MCF 10A (cell line): ENCODE measurements at regions not wholly inside any gene's neighbourhood (a gene's known extent, or its start where the extent isn't known, plus 50 kb on each side); places are given as distances from the start of the nearest gene placed in this dataset.

Source experiments
- BruUV-seq: library from RNA; stranded (reverse); fragments of 400-500 nt; replicated peaks from 2 replicates; lab custom pipeline; 2021; lab: Mats Ljungman, UMichigan
- CTCF ChIA-PET: fragments of 300-600 bp; sonication (Branson Sonifier 250); formaldehyde crosslinking; extraction: SDS; loops from one replicate; lab custom pipeline; 2021; ENCODE audit warnings: antibody characterized with exemption, inconsistent platforms; lab: Yijun Ruan, JAX
- POLR2A ChIA-PET: fragments of 300-600, 350-650 bp; sonication (Branson Sonifier 250); formaldehyde crosslinking; extraction: SDS; loops from one replicate; lab custom pipeline; 2020; ENCODE audit warnings: antibody characterized with exemption, inconsistent platforms; lab: Yijun Ruan, JAX
- DNase-seq: peaks from one replicate; pipeline ENCODE4 v3.0.0-alpha.2; 2018; ENCODE audit not compliant: unreplicated experiment
- H3K27ac Mint-ChIP-seq: one replicate; pipeline ENCODE4 v1.8.0; 2022; ENCODE audit warnings: mild to moderate bottlenecking, low read depth, mixed read lengths; ENCODE audit not compliant: unreplicated experiment
- H3K27me3 Mint-ChIP-seq: one replicate; pipeline ENCODE4 v1.8.0; 2022; ENCODE audit warnings: mixed read lengths; ENCODE audit not compliant: insufficient read depth, unreplicated experiment
- H3K36me3 Mint-ChIP-seq: one replicate; pipeline ENCODE4 v1.8.0; 2022; ENCODE audit warnings: mild to moderate bottlenecking, moderate library complexity, mixed read lengths; ENCODE audit not compliant: insufficient read depth, unreplicated experiment
- H3K4me1 Mint-ChIP-seq: one replicate; pipeline ENCODE4 v1.8.0; 2022; ENCODE audit warnings: mixed read lengths; ENCODE audit not compliant: insufficient read depth, unreplicated experiment
- H3K4me3 Mint-ChIP-seq: one replicate; pipeline ENCODE4 v1.8.0; 2022; ENCODE audit warnings: mild to moderate bottlenecking, moderate library complexity, mixed read lengths; ENCODE audit not compliant: unreplicated experiment
- H3K9me3 Mint-ChIP-seq: one replicate; pipeline ENCODE4 v1.8.0; 2022; ENCODE audit warnings: mixed read lengths; ENCODE audit not compliant: unreplicated experiment
- CTCF ChIP-seq: fragments of 200-600 bp; IDR thresholded peaks from one replicate; pipeline ENCODE4 v1.8.0; 2022; ENCODE audit warnings: antibody characterized with exemption, mild to moderate bottlenecking; ENCODE audit not compliant: unreplicated experiment
- intact Hi-C: fragments of 100-400 bp; cut with micrococcal nuclease; formaldehyde crosslinking; loops from 2 replicates; pipeline ENCODE4 v1.14.1; 2022

GRCh38 chr1:184187097-184187496 is 135.6 kb downstream of the TSEN15 start:
- Mint-ChIP-seq H3K4me3 (no peak overlapping the region), H3K9me3 (no peaks in the 10 kb centered on the region), H3K4me1 (no peaks in the 10 kb centered on the region), H3K36me3 (no peaks in the 10 kb centered on the region), H3K27ac (no peak overlapping the region), H3K27me3 (peaks cover 49% of the 10 kb centered on the region)
- ChIA-PET POLR2A (interaction anchor here (0.7 kb wide), 1 partner anchor 925 kb away, joined by 3 read pairs; no protein-coding TSS in a partner anchor), CTCF (interaction anchor here (1.1 kb wide), 1 partner anchor 21 kb away, joined by 3 read pairs; no protein-coding TSS in a partner anchor)
- no peak for DNase-seq
- intact Hi-C loops, result no loop called here
- BruUV-seq, result no TSS peak
- TF ChIP-seq CTCF, result no peak

GRCh38 chr1:184188037-184188436 is 136.5 kb downstream of the TSEN15 start:
- CTCF ChIA-PET, result interaction anchor here (0.5 to 1.1 kb wide), 3 partner anchors 34 to 695 kb away, joined by 3 read pairs; no protein-coding TSS in a partner anchor
- BruUV-seq, result no TSS peak
- H3K36me3 Mint-ChIP-seq, result no peaks in the 10 kb centered on the region
- intact Hi-C loops, result no loop called here
- H3K27ac Mint-ChIP-seq, result no peak overlapping the region
- TF ChIP-seq CTCF, result no peak
- H3K27me3 Mint-ChIP-seq, result peaks cover 49% of the 10 kb centered on the region
- no peak overlapping the region for H3K4me3 Mint-ChIP-seq
- no peaks in the 10 kb centered on the region for H3K4me1 Mint-ChIP-seq
- no peak for DNase-seq
- H3K9me3 Mint-ChIP-seq, result no peaks in the 10 kb centered on the region
- POLR2A ChIA-PET, result no interaction called here

DNA sequence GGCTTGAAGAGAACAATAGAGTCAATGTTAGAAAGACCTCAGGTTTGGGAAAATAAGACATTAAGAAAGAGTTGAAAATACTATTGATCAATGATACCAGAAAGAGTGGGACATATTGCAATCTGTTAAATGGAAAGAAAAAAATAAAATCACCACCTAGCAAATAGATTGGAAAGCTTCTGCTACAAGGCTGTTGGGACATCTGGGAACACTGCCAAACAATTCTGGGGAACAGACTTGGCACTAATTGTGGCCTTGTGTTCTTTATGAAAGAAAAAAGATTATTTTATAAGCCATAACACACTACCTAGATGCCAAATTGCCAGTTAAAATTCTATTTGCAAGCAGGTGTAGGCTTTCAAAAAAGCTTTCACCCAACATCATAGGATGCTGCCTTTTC is 137.8 kb downstream of the TSEN15 start:
- Mint-ChIP-seq H3K4me1 (no peaks in the 10 kb centered on the region), H3K4me3 (no peak overlapping the region), H3K27me3 (peaks cover 49% of the 10 kb centered on the region), H3K36me3 (no peaks in the 10 kb centered on the region), H3K27ac (no peak overlapping the region), H3K9me3 (no peaks in the 10 kb centered on the region)
- no peak for TF ChIP-seq CTCF
- ChIA-PET POLR2A (no interaction called here), CTCF (interaction anchor here (1.2 kb wide), 1 partner anchor 24 kb away, joined by 4 read pairs; no protein-coding TSS in a partner anchor)
- DNase-seq, result peak; percentile 45
- intact Hi-C loops, result no loop called here
- no TSS peak for BruUV-seq

DNA sequence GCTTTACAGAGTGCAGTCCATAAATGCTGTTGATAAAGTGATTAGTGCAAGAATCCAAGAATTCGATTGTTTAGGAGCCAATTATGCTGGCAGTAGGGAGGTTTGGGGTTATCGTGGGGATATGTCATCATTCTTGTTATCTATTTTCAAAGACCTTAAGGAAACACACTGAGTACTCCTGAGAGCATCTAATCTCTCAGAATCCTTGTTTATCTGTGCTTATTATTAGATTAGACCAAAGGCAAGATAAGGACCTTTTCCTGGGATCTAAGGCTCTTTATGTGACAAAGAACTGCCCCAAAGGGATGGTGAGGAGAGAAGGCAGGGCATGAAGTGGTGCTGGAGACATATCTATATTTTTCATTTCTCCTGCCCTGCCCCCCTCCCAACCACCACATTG is 139.1 kb downstream of the TSEN15 start:
- intact Hi-C loops, result no loop called here
- BruUV-seq, result no TSS peak
- DNase-seq, result no peak
- TF ChIP-seq CTCF, result no peak
- Mint-ChIP-seq H3K9me3 (no peaks in the 10 kb centered on the region), H3K4me3 (no peak overlapping the region), H3K27me3 (peaks cover 49% of the 10 kb centered on the region), H3K36me3 (no peaks in the 10 kb centered on the region), H3K4me1 (no peaks in the 10 kb centered on the region), H3K27ac (no peak overlapping the region)
- ChIA-PET POLR2A (interaction anchor here (0.7 kb wide), 1 partner anchor 1367 kb away, joined by 3 read pairs; no protein-coding TSS in a partner anchor), CTCF (interaction anchor here (0.6 to 1.1 kb wide), 3 partner anchors 331 to 501 kb away, joined by 3 to 4 read pairs (median 3); no protein-coding TSS in a partner anchor)
